Stimulated activated CD4-positive, alpha-beta T cell treated with anti-CD3 and anti-CD28 coated beads, Interleukin-12 subunit alpha, Interleukin-12 subunit beta, amount 100 ng/mL, for 24 hours (primary cell): ENCODE measurements at regions not wholly inside any gene's neighbourhood (a gene's known extent, or its start where the extent isn't known, plus 50 kb on each side); places are given as distances from the start of the nearest gene placed in this dataset.
"Not testable (repeated sequence)": the region's sequence is repeated elsewhere in the genome, so short reads cannot be mapped to it uniquely, and the experiment has no call there.

Experiments
- DNase-seq, 2 experiments: peaks; one replicate each; pipeline ENCODE4 v3.0.0-alpha.2; 2020; ENCODE audit warnings: low read depth in 2 of 2

GRCh38 chr13:65155861-65156260 lies 2074.3 kb downstream of the PCDH9 start:
- DNase-seq: no peak

- no peak for DNase-seq
Measured at GRCh38 chr13:65154661-65155447, 2075.3 kb downstream of the PCDH9 start.

- DNase-seq: no peak
Measured at GRCh38 chr13:65149687-65150086, 2080.4 kb downstream of the PCDH9 start.

- DNase-seq: no peak
Measured at GRCh38 chr13:65143920-65144319, 2086.2 kb downstream of the PCDH9 start.

GRCh38 chr13:65133094-65133493 lies 2097.0 kb downstream of the PCDH9 start:
- DNase-seq: no peak

- DNase-seq: no peak
Measured at GRCh38 chr13:65125236-65125635, 2104.9 kb downstream of the PCDH9 start.

- DNase-seq: no peak
Measured at GRCh38 chr13:65112531-65112941, 2117.6 kb downstream of the PCDH9 start.

- no peak for DNase-seq
Measured at GRCh38 chr13:65112123-65112522, 2118.0 kb downstream of the PCDH9 start.

- DNase-seq: no peak
Measured at GRCh38 chr13:65111223-65111622, 2118.9 kb downstream of the PCDH9 start.

- DNase-seq: not testable (repeated sequence)
Measured at GRCh38 chr13:65104436-65104835, 2125.7 kb downstream of the PCDH9 start.

GRCh38 chr13:65103351-65103750 lies 2126.8 kb downstream of the PCDH9 start:
- no peak for DNase-seq

- DNase-seq: no peak
Measured at GRCh38 chr13:65095161-65096082, 2134.7 kb downstream of the PCDH9 start.

- no peak for DNase-seq
Measured at GRCh38 chr13:65093357-65093756, 2136.8 kb downstream of the PCDH9 start.

- no peak for DNase-seq
Measured at GRCh38 chr13:65091031-65091430, 2139.1 kb downstream of the PCDH9 start.

- DNase-seq: no peak
Measured at GRCh38 chr13:65090186-65090585, 2139.9 kb downstream of the PCDH9 start.

GRCh38 chr13:65088906-65089305 lies 2141.2 kb downstream of the PCDH9 start:
- no peak for DNase-seq

GRCh38 chr13:65085977-65086376 lies 2144.2 kb downstream of the PCDH9 start:
- no peak for DNase-seq

- DNase-seq: no peak
Measured at GRCh38 chr13:65074248-65074647, 2155.9 kb downstream of the PCDH9 start.

GRCh38 chr13:65064967-65065366 lies 2165.2 kb downstream of the PCDH9 start:
- DNase-seq: no peak

- no peak for DNase-seq
Measured at GRCh38 chr13:65063753-65064152, 2166.4 kb downstream of the PCDH9 start.

- no peak for DNase-seq
Measured at GRCh38 chr13:65057986-65058385, 2172.2 kb downstream of the PCDH9 start.

- no peak for DNase-seq
Measured at GRCh38 chr13:65054277-65054676, 2175.9 kb downstream of the PCDH9 start.

- DNase-seq: no peak
Measured at GRCh38 chr13:65036999-65037398, 2193.1 kb downstream of the PCDH9 start.
